Liver (tissue), 7 donors: ENCODE measurements at regions not wholly inside any gene's neighbourhood (a gene's known extent, or its start where the extent isn't known, plus 50 kb on each side); places are given as distances from the start of the nearest gene placed in this dataset.

Experiments
- DNase-seq: peaks from one replicate; pipeline ENCODE4 v3.0.0-alpha.2; 2017; ENCODE audit warnings: low spot score
- H3K27ac ChIP-seq, 2 donors: one replicate each; pipeline ENCODE4 v1.7.0; 2013; ENCODE audit warnings: inconsistent platforms in 2 of 2, low read length in 2 of 2, control low read depth in 1 of 2, low read depth in 1 of 2, mild to moderate bottlenecking in 1 of 2
- H3K27me3 ChIP-seq, 4 donors: one replicate each; pipeline versions ENCODE4 v1.6.1 to v1.7.0; 2013; ENCODE audit warnings: low read length in 3 of 4, inconsistent platforms in 1 of 4, mild to moderate bottlenecking in 1 of 4, moderate library complexity in 1 of 4; ENCODE audit not compliant: control insufficient read depth in 4 of 4, insufficient read depth in 4 of 4
- H3K36me3 ChIP-seq, 4 donors: one replicate each; pipeline versions ENCODE4 v1.6.1 to v1.7.0; 2013; ENCODE audit warnings: low read length in 3 of 4, mild to moderate bottlenecking in 3 of 4, low read depth in 1 of 4, moderate library complexity in 1 of 4; ENCODE audit not compliant: control insufficient read depth in 4 of 4, insufficient read depth in 3 of 4
- H3K4me1 ChIP-seq, 4 donors: one replicate each; pipeline versions ENCODE4 v1.6.1 to v1.7.0; 2013; ENCODE audit warnings: low read length in 3 of 4, mild to moderate bottlenecking in 3 of 4, moderate library complexity in 1 of 4; ENCODE audit not compliant: control insufficient read depth in 4 of 4, insufficient read depth in 4 of 4
- H3K4me3 ChIP-seq, 3 donors: one replicate each; pipeline versions ENCODE4 v1.6.1 to v1.7.0; 2013; ENCODE audit warnings: low read length in 3 of 3, control low read depth in 1 of 3, low read depth in 1 of 3, mild to moderate bottlenecking in 1 of 3
- H3K9ac ChIP-seq, 2 donors: one replicate each; pipeline ENCODE4 v1.7.0; 2013; ENCODE audit warnings: low read length in 2 of 2, mild to moderate bottlenecking in 2 of 2, moderate library complexity in 2 of 2, control low read depth in 1 of 2, low read depth in 1 of 2
- H3K9me3 ChIP-seq, 4 donors: one replicate each; pipeline versions ENCODE4 v1.6.1 to v1.7.0; 2013; ENCODE audit warnings: low read length in 3 of 4; ENCODE audit not compliant: control insufficient read depth in 4 of 4
- ATF3 ChIP-seq: IDR thresholded peaks from 2 replicates; pipeline ENCODE4 v1.6.1; 2016; ENCODE audit warnings: antibody characterized with exemption
- FOXA1 ChIP-seq: IDR thresholded peaks from 2 replicates; pipeline ENCODE4 v1.6.1; 2016; ENCODE audit warnings: antibody characterized with exemption
- FOXA2 ChIP-seq: IDR thresholded peaks from 2 replicates; pipeline ENCODE4 v1.6.1; 2016; ENCODE audit warnings: antibody characterized with exemption
- HNF4A ChIP-seq, 2 donors: conservative IDR thresholded peaks; 2 replicates each; pipeline ENCODE4 v1.6.1; 2016; ENCODE audit warnings: antibody characterized with exemption in 2 of 2, mild to moderate bottlenecking in 2 of 2
- HNF4G ChIP-seq: IDR thresholded peaks from 2 replicates; pipeline ENCODE4 v1.6.1; 2016; ENCODE audit warnings: antibody characterized with exemption
- MAX ChIP-seq: IDR thresholded peaks from 2 replicates; pipeline ENCODE4 v1.6.1; 2016; ENCODE audit warnings: antibody characterized with exemption
- NR2F2 ChIP-seq: IDR thresholded peaks from 2 replicates; pipeline ENCODE4 v1.6.1; 2016; ENCODE audit warnings: antibody characterized with exemption
- RAD21 ChIP-seq, 2 donors: IDR thresholded peaks; 2 replicates each; pipeline ENCODE4 v1.6.1; 2016; ENCODE audit warnings: antibody characterized with exemption in 2 of 2, mild to moderate bottlenecking in 2 of 2
- RXRA ChIP-seq, 2 donors: IDR thresholded peaks; 2 replicates each; pipeline ENCODE4 v1.6.1; 2017 to 2018; ENCODE audit warnings: antibody characterized with exemption in 2 of 2, mild to moderate bottlenecking in 1 of 2
- TAF1 ChIP-seq: conservative IDR thresholded peaks from 2 replicates; pipeline ENCODE4 v1.6.1; 2016; ENCODE audit warnings: antibody characterized with exemption, mild to moderate bottlenecking
- YY1 ChIP-seq: IDR thresholded peaks from 2 replicates; pipeline ENCODE4 v1.6.1; 2016; ENCODE audit warnings: antibody characterized with exemption, mild to moderate bottlenecking
- ZBTB33 ChIP-seq: IDR thresholded peaks from 2 replicates; pipeline ENCODE4 v1.6.1; 2016; ENCODE audit warnings: antibody characterized with exemption
- WGBS: extraction: QIAGEN DNeasy Blood & Tissue Kit; methylation state at CpG from one replicate; pipeline ENCODE4 v1.1.7; 2013; 5-methylcytosine and 5-hydroxymethylcytosine counted together
- TF ChIP-seq, protein P1 (sequence below): IDR thresholded peaks from 2 replicates; pipeline ENCODE4 v1.6.1; 2016; ENCODE audit warnings: antibody characterized with exemption, mild to moderate bottlenecking
- donor health status: healthy.
- donor health status: healthy.
- donor health status: healthy.
- donor health status: healthy.

- H3K9me3 ChIP-seq, result peaks cover 0 to 4% (median 1%) of the 10 kb centered on the region in 4 donors
- H3K4me3 ChIP-seq, result no peak overlapping the region
- no peaks in the 10 kb centered on the region for H3K27me3 ChIP-seq
- TF ChIP-seq MAX (no peak), TAF1 (no peak), HNF4A (conservative IDR thresholded peaks at IDR 0.05) (no peak), RXRA (IDR thresholded peaks at IDR 0.05) (no peak), RAD21 (IDR thresholded peaks at IDR 0.05) (no peak), YY1 (no peak), ATF3 (no peak), NR2F2 (no peak), HNF4G (no peak)
- DNase-seq, result no peak
- no peak overlapping the region for H3K27ac ChIP-seq
- no peaks in the 10 kb centered on the region for H3K36me3 ChIP-seq
- no peak overlapping the region for H3K9ac ChIP-seq
- H3K4me1 ChIP-seq, result no peaks in the 10 kb centered on the region
Observed at GRCh38 chr4:22091352-22091717, 142.8 kb upstream of the KCNIP4 start.

DNA sequence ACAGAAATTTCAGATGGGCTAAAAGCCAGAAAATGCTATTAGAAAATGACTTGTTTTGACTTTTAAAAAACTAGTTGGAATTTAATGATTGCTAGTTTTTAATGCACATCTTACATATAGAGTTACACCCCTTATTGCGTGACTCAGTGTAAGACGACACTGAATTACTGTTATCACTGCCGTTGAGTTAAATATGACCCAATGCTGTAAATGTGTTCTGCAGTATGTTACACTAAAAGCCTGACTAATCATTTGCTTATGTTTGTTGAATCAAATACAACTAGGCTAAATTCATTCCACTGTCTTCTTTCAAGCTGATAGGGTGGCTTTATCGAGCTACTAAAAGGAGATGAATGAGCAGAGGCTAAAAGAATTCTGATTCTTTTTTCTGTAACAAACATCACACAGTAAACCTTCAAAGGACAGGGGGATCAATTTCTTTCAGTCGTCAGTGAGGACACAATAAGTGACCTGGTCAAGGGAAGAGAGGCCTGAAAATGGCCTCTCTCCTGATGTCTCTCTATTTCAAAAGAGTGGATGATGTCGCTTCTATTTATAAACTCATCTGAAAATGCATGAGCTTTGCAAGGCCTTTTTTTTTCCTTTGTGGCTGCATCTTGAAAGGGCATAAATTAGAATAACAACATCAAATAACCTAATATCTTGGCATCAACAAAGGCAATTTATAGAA lies 142.2 kb upstream of the KCNIP4 start:
- no peak for TF ChIP-seq HNF4A (conservative IDR thresholded peaks at IDR 0.05)
- TF ChIP-seq ATF3, result no peak
- no peak for TF ChIP-seq NR2F2
- no peak for TF ChIP-seq RAD21 (IDR thresholded peaks at IDR 0.05)
- no peak for TF ChIP-seq FOXA2
- no peak for TF ChIP-seq HNF4G
- Histone ChIP-seq H3K9me3 (peaks cover 0 to 4% (median 2%) of the 10 kb centered on the region in 4 donors), H3K4me1 (no peaks in the 10 kb centered on the region), H3K9ac (no peak overlapping the region), H3K4me3 (no peak overlapping the region), H3K27me3 (no peaks in the 10 kb centered on the region), H3K27ac (no peak overlapping the region), H3K36me3 (no peaks in the 10 kb centered on the region)
- 63% methylated on average over 6 of the region's 6 CpGs for WGBS
- DNase-seq, result no peak

DNA sequence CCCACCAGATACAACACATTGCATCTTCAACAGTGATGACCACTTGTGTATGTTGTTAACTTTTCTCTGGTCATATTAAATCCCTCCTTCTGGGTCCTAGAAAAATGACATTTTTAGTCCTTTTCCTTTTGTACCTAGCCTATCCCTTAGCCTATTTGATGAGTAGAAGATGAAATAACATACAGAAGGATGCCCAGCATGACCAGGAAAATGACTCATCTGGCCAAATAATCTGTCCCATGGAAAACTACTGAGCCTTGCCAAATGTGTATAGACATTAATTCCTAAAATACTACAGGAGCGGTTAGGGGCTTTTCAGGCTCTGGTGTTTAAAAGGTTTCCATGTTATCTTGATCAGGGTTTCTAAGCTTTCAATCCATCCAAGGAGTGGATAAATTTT lies 129.0 kb upstream of the KCNIP4 start:
- no peak for TF ChIP-seq FOXA2
- TF ChIP-seq TAF1, result no peak
- no peak for TF ChIP-seq FOXA1
- no peak for TF ChIP-seq YY1
- no peak for TF ChIP-seq NR2F2
- TF ChIP-seq, protein P1, sequence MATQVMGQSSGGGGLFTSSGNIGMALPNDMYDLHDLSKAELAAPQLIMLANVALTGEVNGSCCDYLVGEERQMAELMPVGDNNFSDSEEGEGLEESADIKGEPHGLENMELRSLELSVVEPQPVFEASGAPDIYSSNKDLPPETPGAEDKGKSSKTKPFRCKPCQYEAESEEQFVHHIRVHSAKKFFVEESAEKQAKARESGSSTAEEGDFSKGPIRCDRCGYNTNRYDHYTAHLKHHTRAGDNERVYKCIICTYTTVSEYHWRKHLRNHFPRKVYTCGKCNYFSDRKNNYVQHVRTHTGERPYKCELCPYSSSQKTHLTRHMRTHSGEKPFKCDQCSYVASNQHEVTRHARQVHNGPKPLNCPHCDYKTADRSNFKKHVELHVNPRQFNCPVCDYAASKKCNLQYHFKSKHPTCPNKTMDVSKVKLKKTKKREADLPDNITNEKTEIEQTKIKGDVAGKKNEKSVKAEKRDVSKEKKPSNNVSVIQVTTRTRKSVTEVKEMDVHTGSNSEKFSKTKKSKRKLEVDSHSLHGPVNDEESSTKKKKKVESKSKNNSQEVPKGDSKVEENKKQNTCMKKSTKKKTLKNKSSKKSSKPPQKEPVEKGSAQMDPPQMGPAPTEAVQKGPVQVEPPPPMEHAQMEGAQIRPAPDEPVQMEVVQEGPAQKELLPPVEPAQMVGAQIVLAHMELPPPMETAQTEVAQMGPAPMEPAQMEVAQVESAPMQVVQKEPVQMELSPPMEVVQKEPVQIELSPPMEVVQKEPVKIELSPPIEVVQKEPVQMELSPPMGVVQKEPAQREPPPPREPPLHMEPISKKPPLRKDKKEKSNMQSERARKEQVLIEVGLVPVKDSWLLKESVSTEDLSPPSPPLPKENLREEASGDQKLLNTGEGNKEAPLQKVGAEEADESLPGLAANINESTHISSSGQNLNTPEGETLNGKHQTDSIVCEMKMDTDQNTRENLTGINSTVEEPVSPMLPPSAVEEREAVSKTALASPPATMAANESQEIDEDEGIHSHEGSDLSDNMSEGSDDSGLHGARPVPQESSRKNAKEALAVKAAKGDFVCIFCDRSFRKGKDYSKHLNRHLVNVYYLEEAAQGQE, result no peak
- no peak for TF ChIP-seq ZBTB33
- DNase-seq, result no peak
- H3K27me3 ChIP-seq, result no peaks in the 10 kb centered on the region
- no peak overlapping the region for H3K9ac ChIP-seq
- H3K4me1 ChIP-seq, result no peaks in the 10 kb centered on the region
- no peak overlapping the region for H3K27ac ChIP-seq
- H3K36me3 ChIP-seq, result no peaks in the 10 kb centered on the region
- WGBS, result 88% methylated on average over 1 of the region's 1 CpG
- H3K9me3 ChIP-seq, result peaks cover 0 to 4% (median 0%) of the 10 kb centered on the region in 4 donors
- no peak overlapping the region for H3K4me3 ChIP-seq
